HUDEP-2 (cell line): ENCODE measurements at regions not wholly inside any gene's neighbourhood (a gene's known extent, or its start where the extent isn't known, plus 50 kb on each side); places are given as distances from the start of the nearest gene placed in this dataset.

Source experiments
- DNase-seq, 76 experiments: peaks; one replicate each; lab custom pipeline; 2025; ENCODE audit not compliant: unreplicated experiment in 76 of 76; lab: John Stamatoyannopoulos, UW

GRCh38 chr4:16967722-16968121 is 69.3 kb upstream of the LDB2 start:
- no peak for DNase-seq

- no peak for DNase-seq
These were observed 60.9 kb upstream of the LDB2 start for GRCh38 chr4:16959305-16959704.

- no peak for DNase-seq
These were observed 54.6 kb upstream of the LDB2 start for GRCh38 chr4:16952896-16953630.

GRCh38 chr4:16952462-16952871 is 54.0 kb upstream of the LDB2 start:
- DNase-seq = no peak
